ENCODE measurements at regions not wholly inside any gene's neighbourhood (a gene's known extent, or its start where the extent isn't known, plus 50 kb on each side); places are given as distances from the start of the nearest gene placed in this dataset.

- H3K4me1 ChIP-seq, result peaks cover 14% of the 10 kb centered on the region in 2 donors
- no peaks in the 10 kb centered on the region for H3K27me3 ChIP-seq
- peak; percentile 79 for ATAC-seq
- DNase-seq, result peak in 2 of 4 donors; percentile 43 to 58
- H3K36me3 ChIP-seq, result no peaks in the 10 kb centered on the region
- H3K4me3 ChIP-seq, result no peak overlapping the region
- H3K9me3 ChIP-seq, result peaks cover 0 to 17% of the 10 kb centered on the region in 2 donors
- peak overlapping the region in 1 of 2 donors; percentile 39 for H3K27ac ChIP-seq
- TF ChIP-seq CTCF (IDR thresholded peaks at IDR 0.05), result no peak
- intact Hi-C loops (cut with DNase I), result no loop called here
Measured at GRCh38 chr5:56615361-56616153, 199.8 kb upstream of the MAP3K1 start.

GRCh38 chr5:56612759-56613158 lies 202.6 kb upstream of the MAP3K1 start:
- no peak overlapping the region for H3K4me3 ChIP-seq
- no peak for DNase-seq
- intact Hi-C loops (cut with DNase I), result no loop called here

GRCh38 chr5:56612353-56612752 lies 203.0 kb upstream of the MAP3K1 start:
- TF ChIP-seq CTCF (IDR thresholded peaks at IDR 0.05), result no peak
- H3K4me1 ChIP-seq, result peaks cover 24 to 31% of the 10 kb centered on the region in 2 donors
- no peak overlapping the region for H3K4me3 ChIP-seq
- intact Hi-C loops (cut with DNase I), result no loop called here
- H3K27ac ChIP-seq, result no peak overlapping the region
- no peak for ATAC-seq
- H3K27me3 ChIP-seq, result no peaks in the 10 kb centered on the region
- peaks cover 0 to 5% of the 10 kb centered on the region in 2 donors for H3K9me3 ChIP-seq
- no peak for DNase-seq
- no peaks in the 10 kb centered on the region for H3K36me3 ChIP-seq

More at GRCh38 chr5:56612759-56613158, 202.6 kb upstream of the MAP3K1 start:
- no peak for ATAC-seq
- no peaks in the 10 kb centered on the region for H3K27me3 ChIP-seq
- TF ChIP-seq CTCF (IDR thresholded peaks at IDR 0.05), result no peak
- H3K27ac ChIP-seq, result no peak overlapping the region
- H3K4me1 ChIP-seq, result peaks cover 20 to 27% of the 10 kb centered on the region in 2 donors
- no peaks in the 10 kb centered on the region for H3K36me3 ChIP-seq
- H3K9me3 ChIP-seq, result peaks cover 0 to 9% of the 10 kb centered on the region in 2 donors

GRCh38 chr5:56610093-56610698 lies 205.2 kb upstream of the MAP3K1 start:
- intact Hi-C loops (cut with DNase I), result no loop called here
- no peaks in the 10 kb centered on the region for H3K27me3 ChIP-seq
- peaks cover 0 to 4% of the 10 kb centered on the region in 2 donors for H3K9me3 ChIP-seq
- no peaks in the 10 kb centered on the region for H3K36me3 ChIP-seq
- no peak for TF ChIP-seq CTCF (IDR thresholded peaks at IDR 0.05)
- DNase-seq (no peak), ATAC-seq (no peak)
- H3K4me3 ChIP-seq, result no peak overlapping the region
- H3K4me1 ChIP-seq, result peaks cover 11 to 17% of the 10 kb centered on the region in 2 donors
- no peak overlapping the region for H3K27ac ChIP-seq

- ATAC-seq (peak; percentile 73), DNase-seq (peak in 2 of 4 donors; percentile 48 to 75)
- Histone ChIP-seq H3K9me3 (peaks cover 0 to 4% of the 10 kb centered on the region in 2 donors), H3K27me3 (no peaks in the 10 kb centered on the region), H3K27ac (peak overlapping the region in 1 of 2 donors; percentile 75), H3K36me3 (no peaks in the 10 kb centered on the region), H3K4me1 (peaks cover 11 to 17% of the 10 kb centered on the region in 2 donors), H3K4me3 (no peak overlapping the region)
- TF ChIP-seq CTCF (IDR thresholded peaks at IDR 0.05), result no peak
- intact Hi-C loops (cut with DNase I), result no loop called here
Measured at GRCh38 chr5:56608217-56608925, 207.0 kb upstream of the MAP3K1 start.

All from left lung (tissue), 4 donors.